HG03066 (cell line): ENCODE measurements at regions not wholly inside any gene's neighbourhood (a gene's known extent, or its start where the extent isn't known, plus 50 kb on each side); places are given as distances from the start of the nearest gene placed in this dataset.
A peak's percentile ranks its signal among the peaks of the same experiment; 100 is the strongest.

Source experiments
- ATAC-seq: cut with Tn5 transposase; IDR thresholded peaks from one replicate; pipeline ENCODE4 v1.9.1; 2021; ENCODE audit warnings: low read depth; ENCODE audit not compliant: unreplicated experiment

- no peak for ATAC-seq
These were observed 1263.9 kb downstream of the FSCB start for GRCh38 chr14:43243168-43243567.

- no peak for ATAC-seq
These were observed 1274.8 kb downstream of the FSCB start for GRCh38 chr14:43232261-43232660.

DNA sequence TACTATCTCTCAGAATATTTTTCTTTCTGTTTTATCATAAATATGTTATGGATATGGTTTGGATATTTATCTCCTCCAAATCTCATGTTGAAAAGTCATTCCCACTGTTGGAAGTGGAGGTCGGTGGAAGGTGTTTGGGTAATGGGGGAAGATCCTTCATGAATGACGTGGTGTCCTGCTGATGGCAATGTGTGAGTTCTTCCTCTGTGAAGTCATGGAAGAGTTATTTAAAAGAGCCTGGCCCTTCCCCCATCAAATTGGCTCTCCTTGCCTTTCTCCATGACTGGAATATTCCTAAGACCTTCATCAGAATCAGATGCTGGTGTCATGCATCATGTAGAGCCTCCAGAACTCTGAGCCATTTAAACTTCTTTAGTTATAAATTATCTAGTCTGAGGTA, 1291.6 kb downstream of the FSCB start:
- ATAC-seq: no peak

DNA sequence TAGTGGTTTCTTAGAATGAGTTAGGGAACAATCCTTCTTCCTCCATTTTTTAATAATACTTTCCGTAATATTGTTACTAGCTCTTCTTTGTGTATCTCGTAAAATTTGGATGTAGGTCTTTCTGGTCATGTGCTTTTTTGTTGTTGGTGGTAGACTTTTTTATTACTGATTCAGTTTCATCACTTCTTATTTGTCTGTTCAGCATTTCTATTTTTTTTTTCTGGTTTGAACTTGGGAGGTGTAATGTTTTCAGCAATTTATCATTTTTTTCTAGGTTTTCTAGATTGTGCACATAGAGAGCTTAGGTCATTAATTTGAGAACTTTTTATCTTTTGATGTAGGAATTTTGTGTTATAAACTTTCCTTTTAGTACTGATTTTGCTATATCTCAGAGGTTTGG, 1299.9 kb downstream of the FSCB start:
- no peak for ATAC-seq

DNA sequence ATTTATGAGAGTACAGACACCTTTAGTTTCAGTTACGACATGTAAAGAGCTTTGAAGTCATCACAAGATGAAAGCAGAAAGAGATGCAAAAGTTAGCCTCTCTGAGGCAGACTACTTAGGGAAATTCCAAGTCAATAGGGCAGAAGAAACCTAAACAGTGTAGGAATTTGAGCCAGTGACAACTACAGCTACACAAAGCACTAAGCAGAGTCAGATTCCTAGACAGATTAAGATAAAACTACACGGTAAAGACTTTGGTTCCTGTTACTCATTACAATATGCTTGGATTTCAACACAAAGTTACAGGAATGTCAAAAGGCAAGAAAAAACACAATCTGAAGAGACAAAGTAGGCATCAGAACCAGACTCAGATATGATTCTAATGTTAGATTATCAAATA, 1302.3 kb downstream of the FSCB start:
- ATAC-seq: no peak

DNA sequence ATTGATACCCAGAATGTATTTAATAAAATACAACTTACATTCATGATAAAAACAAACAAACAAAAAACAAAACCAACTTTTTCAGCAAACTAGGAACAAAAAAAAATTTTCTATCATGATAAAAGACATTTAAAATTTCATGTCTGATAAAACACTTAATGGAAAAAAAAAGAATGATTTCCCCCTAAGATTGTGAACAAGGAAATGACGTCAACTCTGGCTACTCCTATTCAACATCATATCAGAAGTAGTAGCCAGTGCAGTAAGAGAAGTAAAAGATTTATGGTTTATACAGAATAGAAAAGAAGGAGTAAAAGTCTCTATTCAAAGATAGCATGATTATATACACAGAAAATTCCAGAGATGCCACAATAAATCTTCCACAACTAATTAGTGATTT, 1306.6 kb downstream of the FSCB start:
- ATAC-seq: no peak

GRCh38 chr14:43198465-43198864, 1308.6 kb downstream of the FSCB start:
- ATAC-seq: no peak

GRCh38 chr14:43184540-43184939, 1322.5 kb downstream of the FSCB start:
- ATAC-seq: no peak

DNA sequence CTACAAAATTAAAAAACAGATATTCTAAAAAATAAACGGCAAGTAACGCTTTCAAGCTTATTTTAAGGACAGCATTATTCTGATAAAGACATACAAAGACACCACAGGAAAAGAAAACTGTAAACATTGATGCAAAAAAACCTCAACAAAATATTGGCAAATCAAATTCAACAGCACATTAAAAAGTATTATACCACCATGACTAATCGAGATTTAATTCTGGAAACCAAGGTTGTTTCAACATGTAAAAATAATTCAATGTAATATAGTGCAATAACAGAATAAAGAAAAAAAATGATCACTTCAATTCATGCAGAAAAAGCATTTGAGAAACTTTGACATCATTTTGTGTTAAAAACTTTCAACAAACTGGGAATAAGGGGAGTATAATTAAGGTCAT, 1323.2 kb downstream of the FSCB start:
- no peak for ATAC-seq

GRCh38 chr14:43175896-43176295, 1331.2 kb downstream of the FSCB start:
- ATAC-seq: no peak

DNA sequence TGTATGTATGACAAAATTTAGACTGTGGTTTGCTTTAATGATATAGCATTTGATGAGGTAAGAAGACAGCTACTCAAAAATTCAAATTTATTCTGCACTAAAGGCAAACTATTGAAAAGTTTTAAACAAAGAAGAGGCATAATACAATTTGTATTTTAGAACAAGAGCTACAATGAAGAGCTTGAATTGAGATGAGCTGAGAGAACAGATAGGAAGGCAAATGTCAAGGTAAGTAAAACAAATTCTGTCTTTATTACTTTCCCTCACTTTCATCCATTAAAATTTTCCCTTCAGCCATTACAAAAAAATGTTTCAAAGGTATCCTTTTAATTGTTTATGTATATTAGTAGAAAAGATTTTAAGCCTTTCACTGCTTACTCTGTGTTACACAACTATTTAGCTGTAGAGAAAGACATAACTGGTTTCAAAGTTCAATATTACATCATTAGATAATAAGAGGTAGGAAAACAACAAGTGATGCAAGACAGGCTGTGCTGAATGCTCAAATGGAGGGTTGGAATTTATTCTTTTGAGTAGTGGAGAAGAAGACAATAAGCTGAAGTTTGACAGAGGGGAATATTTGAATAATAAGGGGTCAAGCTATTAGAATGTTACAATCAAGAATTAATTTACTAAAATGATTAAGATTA, 1334.1 kb downstream of the FSCB start:
- ATAC-seq: no peak

GRCh38 chr14:43169722-43170121, 1337.4 kb downstream of the FSCB start:
- peak; percentile 67 for ATAC-seq

DNA sequence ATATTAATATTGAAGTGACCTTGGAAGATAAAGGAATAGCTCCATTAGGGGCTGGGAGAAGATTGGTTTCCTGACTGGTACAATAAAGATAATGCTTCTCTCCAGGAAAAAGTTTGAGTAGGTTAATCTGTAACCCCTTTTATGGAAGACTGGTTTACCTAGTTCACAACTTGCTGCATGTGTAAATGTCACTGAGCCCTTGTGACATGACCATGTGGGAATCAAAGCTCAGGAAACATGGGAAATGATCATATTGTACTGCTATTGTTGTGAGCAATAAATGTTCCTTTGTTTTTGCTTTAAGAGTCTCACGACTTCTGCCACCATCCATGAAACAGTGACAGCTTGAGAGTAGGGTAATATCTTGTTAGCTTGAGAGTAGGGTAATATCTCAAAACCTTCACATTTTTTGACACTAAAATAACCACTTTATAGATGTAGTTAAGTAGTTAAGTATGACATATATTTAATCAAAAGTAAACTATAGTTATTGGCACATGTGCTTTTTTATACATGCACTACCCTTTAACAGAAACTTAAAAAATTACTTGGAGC, 1338.6 kb downstream of the FSCB start:
- no peak for ATAC-seq

- ATAC-seq: peak; percentile 59
These were observed 1340.9 kb downstream of the FSCB start for GRCh38 chr14:43166163-43166562.

- ATAC-seq: no peak
These were observed 1341.4 kb downstream of the FSCB start for GRCh38 chr14:43165651-43166050.

- ATAC-seq: peak; percentile 69
These were observed 1345.6 kb downstream of the FSCB start for GRCh38 chr14:43161477-43161876.

DNA sequence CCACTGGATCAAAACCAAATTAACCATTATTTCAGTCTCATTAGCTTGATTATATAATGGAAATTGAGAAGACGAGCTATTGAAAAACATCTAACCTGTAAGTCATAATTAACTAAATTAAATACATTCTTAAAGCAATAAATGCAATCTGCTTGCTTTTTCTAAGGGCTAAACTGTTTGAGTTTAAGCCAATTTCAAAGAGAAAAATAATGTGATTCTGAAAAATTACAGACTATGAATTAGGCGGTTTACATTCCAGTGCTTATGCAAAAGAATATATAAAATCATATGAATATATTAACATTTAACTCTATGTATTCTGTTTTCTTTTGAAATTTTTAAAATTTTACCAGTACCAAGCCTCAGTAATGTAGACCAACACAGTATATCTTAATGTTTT, 1349.4 kb downstream of the FSCB start:
- ATAC-seq: no peak

DNA sequence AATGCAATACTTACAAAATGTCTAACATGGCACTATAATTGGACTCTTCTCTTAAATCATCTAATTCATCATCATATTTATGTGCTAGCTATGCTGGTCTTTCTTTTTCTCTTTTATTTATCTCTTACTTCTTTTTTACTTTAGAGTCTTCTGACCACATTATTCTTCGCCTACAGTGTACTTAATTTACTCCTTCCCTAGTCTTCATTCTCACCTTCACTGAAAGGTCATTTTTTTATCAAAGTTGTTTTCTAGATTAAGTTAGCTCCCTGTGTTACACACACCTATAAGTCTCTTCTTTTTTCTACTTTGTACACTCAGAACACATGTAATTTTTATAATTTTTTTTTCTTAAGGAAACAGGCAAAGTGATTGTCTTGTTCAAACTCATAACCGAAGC, 1351.2 kb downstream of the FSCB start:
- ATAC-seq: no peak

DNA sequence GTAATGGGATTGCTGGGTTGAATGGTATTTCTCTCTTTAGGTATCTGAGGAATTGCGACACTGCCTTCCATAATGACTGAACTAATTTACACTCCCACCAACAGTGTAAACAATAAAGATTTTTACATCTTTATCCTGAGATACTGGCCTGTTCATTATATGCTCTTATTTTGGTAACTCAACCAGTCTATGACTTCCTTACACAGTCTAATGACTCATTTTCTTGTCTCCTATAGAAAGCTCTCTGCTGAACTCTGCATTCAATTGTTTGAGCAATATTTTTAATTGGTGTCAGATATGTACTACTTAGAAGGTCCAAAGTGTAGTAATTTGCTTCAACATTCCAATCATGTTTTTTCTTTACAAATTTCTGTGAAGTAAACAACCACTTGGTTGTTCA, 1351.8 kb downstream of the FSCB start:
- ATAC-seq: no peak

DNA sequence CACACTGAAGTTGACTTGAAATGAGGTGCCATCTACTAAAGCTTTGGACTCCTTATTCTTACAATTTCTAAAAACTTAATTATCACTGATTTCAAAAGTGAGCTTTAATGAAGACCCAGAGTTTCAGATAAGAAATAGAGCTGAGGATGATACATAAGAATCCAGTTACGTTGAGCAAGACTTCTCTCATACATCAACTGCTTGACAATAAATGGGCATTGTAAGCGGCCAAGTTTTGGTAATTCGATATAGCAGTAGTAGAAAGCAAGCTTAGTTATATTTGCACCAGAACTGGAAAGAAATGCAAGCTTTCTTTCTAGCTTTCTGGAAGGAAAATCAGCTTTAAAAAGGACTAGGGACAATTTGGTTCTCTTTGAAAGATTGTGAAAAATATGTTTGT, 1359.6 kb downstream of the FSCB start:
- ATAC-seq: no peak

DNA sequence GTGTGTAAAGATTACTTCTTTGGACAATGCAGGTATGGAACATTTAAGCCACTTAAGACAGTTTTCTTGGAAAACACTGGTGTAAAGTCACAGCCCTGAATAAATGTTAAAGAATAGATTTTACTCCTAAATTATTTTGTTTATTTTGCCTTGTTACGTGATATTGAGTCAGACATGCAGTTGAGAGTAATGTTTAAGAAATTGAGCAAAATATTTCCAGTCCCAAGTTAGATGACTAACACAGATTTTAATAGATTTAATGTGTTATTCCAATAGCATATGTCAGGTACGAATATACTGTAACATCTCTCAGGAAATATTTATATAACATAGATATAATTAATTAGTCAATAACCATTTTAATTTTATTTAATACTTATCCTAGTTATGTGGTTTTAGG, 1361.7 kb downstream of the FSCB start:
- ATAC-seq: no peak

DNA sequence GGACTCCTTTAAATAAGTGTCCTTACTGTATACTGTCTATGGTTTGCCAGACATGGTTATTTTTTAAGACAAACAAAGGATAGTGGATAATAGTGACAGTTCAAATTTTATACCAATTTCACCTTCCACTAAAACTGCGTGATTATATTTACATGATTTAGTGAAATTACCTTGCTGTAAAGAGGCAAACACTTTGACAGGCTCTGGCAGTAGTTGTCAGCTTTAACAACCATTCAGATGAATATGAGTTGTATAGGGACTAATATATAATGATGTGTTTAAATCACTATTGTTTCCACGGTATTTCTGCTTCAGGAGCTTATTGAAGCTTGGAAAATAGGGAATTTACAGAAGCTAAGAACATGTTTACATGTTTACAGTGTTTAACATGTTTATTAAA, 1364.0 kb downstream of the FSCB start:
- ATAC-seq: no peak
